ENCODE measurements at regions not wholly inside any gene's neighbourhood (a gene's known extent, or its start where the extent isn't known, plus 50 kb on each side); places are given as distances from the start of the nearest gene placed in this dataset.

DNA sequence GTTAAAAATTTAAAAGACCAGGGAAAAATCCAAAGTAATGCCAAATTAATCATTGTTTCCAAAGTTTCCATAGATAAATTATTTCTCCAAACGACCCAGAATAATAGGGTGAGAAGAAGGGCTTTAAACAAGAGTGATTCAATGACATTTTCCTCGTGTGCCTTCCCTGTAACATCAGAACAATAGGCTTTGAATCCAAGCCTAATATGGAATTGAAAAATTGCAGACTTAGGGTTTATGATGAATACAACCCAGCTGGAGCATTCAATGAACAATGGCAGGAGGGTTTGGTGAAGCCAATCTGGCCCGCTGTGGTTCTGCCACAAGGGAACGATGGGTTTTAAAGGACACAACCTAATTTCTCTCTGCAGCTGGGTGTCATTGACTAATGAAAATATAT is 94.2 kb downstream of the CBLL2 start:
- no peak for TF ChIP-seq POLR2AphosphoS5 (IDR thresholded peaks at IDR 0.05)
- no peak for TF ChIP-seq CTCF (IDR thresholded peaks at IDR 0.05)
